Ovary (tissue), 7 donors: ENCODE measurements at regions not wholly inside any gene's neighbourhood (a gene's known extent, or its start where the extent isn't known, plus 50 kb on each side); places are given as distances from the start of the nearest gene placed in this dataset.

ENCODE experiments used
- DNase-seq, 5 donors: peaks; one replicate each; pipeline ENCODE4 v3.0.0-alpha.2; 2019 to 2020
- H3K27ac ChIP-seq, 2 donors: fragments of 200-600 bp; one replicate each; pipeline versions ENCODE4 v1.5.1 to v1.8.0; 2019 to 2022
- H3K27me3 ChIP-seq: fragments of 200-600 bp; one replicate; pipeline ENCODE4 v1.8.0; 2022
- H3K36me3 ChIP-seq: fragments of 200-600 bp; sonication (generic); one replicate; pipeline ENCODE4 v1.5.1; 2019
- H3K4me1 ChIP-seq: one replicate; pipeline ENCODE4 v1.8.1; 2013; ENCODE audit warnings: mild to moderate bottlenecking, moderate library complexity; ENCODE audit not compliant: insufficient read depth
- H3K4me3 ChIP-seq: fragments of 200-600 bp; sonication (generic); one replicate; pipeline ENCODE4 v1.5.1; 2017
- H3K9me3 ChIP-seq, 2 donors: fragments of 200-600 bp in 1 of 2; sonication (generic) in 1 of 2; one replicate each; pipeline versions ENCODE4 v1.5.1 to v1.8.1; 2013 to 2019; ENCODE audit warnings: mild to moderate bottlenecking in 1 of 2, moderate library complexity in 1 of 2
- EP300 ChIP-seq: sonication (generic); formaldehyde crosslinking; IDR thresholded peaks from one replicate; pipeline ENCODE4 v1.6.1; 2017; ENCODE audit warnings: antibody characterized with exemption
- POLR2A ChIP-seq: fragments of 450-650 bp; IDR thresholded peaks from one replicate; pipeline ENCODE4 v1.6.1; 2017; ENCODE audit warnings: antibody characterized with exemption, mild to moderate bottlenecking, moderate library complexity
- WGBS, 3 donors: extraction: QIAGEN DNeasy Blood & Tissue Kit in 1 of 3; methylation state at CpG; one replicate each; pipeline versions ENCODE4 v1.1.5 to v1.1.7; 2013 to 2017; 5-methylcytosine and 5-hydroxymethylcytosine counted together
- intact Hi-C, 4 donors: fragments of 100-400 bp; cut with DNase I; formaldehyde crosslinking; loops; one replicate each; pipeline versions ENCODE4 v1.11.0 to v1.15.1; 2022 to 2023
- TF ChIP-seq, protein P1 (sequence below), 3 donors: fragments of 450-650 bp in 2 of 3; fragments of 200-600 bp in 1 of 3; IDR thresholded peaks; one replicate each; pipeline versions ENCODE4 v1.5.1 to v1.8.0; 2016 to 2022; ENCODE audit warnings: antibody characterized with exemption in 3 of 3, mild to moderate bottlenecking in 1 of 3
- donor health status: DM: no; HTN: no; CAD: no; lungs with moderate emphysema.
- donor health status: DM: no; HTN: no; CAD: no.
- donor health status: Bipolar disorder and iron deficiency.
- donor health status: DM: no; HTN: no; CAD: no.
- donor health status: DM: yes; HTN: yes; CAD: no.

DNA sequence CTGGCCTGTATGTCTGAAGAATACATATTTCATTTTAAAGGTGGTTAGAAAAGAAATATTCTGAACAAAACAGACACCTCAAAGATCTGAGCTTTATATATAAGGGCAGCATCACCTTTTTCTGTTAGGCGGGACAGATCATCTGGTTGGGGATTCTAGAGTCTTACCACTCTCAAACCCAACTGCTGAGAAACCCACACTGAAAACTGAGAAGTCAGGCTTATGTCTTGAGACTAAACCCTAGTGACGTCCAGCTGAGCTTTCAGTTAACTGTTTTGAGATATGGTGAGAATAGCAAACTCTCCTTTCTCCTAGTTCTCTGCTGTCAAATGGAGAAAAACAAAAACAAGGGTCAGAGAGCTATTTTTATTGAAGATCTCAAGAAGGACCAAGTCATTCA lies 63.7 kb upstream of the CCN6 start:
- WGBS, 3 donors: 87 to 91% (median 89%) methylated on average over 2 of the region's 2 CpGs

DNA sequence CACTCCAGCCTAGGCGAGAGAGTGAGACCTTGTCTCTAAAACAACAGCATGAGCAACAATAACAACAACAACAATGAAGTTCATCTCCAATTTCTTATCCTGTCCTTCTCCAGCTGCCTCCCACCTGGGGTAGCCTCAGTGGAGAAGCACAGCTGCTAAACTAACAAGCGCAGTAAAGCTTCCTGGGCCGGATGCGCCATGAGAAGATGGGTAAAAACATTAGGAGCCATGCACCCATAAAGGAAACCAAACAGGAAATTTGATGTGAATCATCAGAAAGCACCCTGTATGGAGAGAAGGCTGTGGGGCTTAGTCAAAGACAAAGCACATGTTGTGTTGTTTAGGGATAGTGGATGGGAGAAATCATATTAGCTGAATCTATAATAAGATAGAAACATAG lies 61.1 kb upstream of the CCN6 start:
- Histone ChIP-seq H3K9me3 (no peaks in the 10 kb centered on the region), H3K27ac (no peak overlapping the region), H3K27me3 (no peaks in the 10 kb centered on the region), H3K36me3 (no peaks in the 10 kb centered on the region), H3K4me3 (no peak overlapping the region), H3K4me1 (no peaks in the 10 kb centered on the region)
- DNase-seq: no peak
- intact Hi-C loops: no loop called here
- no peak for TF ChIP-seq POLR2A
- no peak for TF ChIP-seq EP300
- TF ChIP-seq, protein P1, sequence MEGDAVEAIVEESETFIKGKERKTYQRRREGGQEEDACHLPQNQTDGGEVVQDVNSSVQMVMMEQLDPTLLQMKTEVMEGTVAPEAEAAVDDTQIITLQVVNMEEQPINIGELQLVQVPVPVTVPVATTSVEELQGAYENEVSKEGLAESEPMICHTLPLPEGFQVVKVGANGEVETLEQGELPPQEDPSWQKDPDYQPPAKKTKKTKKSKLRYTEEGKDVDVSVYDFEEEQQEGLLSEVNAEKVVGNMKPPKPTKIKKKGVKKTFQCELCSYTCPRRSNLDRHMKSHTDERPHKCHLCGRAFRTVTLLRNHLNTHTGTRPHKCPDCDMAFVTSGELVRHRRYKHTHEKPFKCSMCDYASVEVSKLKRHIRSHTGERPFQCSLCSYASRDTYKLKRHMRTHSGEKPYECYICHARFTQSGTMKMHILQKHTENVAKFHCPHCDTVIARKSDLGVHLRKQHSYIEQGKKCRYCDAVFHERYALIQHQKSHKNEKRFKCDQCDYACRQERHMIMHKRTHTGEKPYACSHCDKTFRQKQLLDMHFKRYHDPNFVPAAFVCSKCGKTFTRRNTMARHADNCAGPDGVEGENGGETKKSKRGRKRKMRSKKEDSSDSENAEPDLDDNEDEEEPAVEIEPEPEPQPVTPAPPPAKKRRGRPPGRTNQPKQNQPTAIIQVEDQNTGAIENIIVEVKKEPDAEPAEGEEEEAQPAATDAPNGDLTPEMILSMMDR (IDR thresholded peaks at IDR 0.05): no peak
- WGBS, 3 donors: 80 to 86% (median 84%) methylated on average over 4 of the region's 4 CpGs

More for the DNA sequence above, 63.7 kb upstream of the CCN6 start:
- Histone ChIP-seq H3K27me3 (no peaks in the 10 kb centered on the region), H3K36me3 (no peaks in the 10 kb centered on the region), H3K9me3 (no peaks in the 10 kb centered on the region), H3K4me3 (no peak overlapping the region), H3K4me1 (no peaks in the 10 kb centered on the region), H3K27ac (no peak overlapping the region)
- intact Hi-C loops: no loop called here
- no peak for DNase-seq
- TF ChIP-seq POLR2A (no peak), EP300 (no peak)

DNA sequence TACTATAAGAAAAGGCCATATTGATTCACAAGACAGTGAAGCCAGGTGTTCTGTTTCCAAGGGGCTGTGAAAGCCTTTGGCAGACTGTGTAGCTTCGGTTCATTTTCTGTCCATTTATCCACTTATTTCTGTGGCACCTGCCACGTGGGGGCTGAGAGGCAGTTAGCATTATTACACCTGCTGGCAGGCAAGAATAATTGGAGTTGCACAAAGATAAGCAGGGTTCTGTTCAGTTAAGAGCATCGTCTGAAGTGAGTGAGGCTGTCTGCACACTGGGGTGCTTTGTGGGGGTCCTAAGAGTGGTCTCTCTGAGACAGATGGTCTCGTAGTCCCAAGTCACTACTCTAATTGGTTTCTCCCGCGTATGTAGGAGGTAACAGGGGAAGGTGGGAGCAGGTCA lies 60.6 kb upstream of the CCN6 start:
- WGBS, 3 donors: 59 to 63% (median 60%) methylated on average over 6 of the region's 6 CpGs
- no peaks in the 10 kb centered on the region for H3K36me3 ChIP-seq
- intact Hi-C loops: no loop called here

DNA sequence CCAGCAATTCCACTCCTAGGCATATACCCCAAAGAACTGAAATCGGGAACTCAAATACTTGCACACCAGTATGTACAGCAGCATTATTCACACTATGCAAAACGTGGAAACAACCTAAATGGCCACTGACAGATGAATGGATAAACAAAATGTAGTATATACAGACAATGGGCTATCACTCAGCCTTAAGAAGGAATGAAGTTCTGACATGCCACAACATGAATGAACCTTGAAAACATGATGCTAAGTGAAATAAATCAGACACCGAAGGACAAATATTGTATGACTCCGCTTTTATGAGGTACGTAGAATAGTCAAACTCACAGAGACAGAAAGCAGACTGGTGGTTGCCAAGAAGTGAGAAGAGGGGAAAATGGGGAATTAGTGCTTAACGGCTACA lies 59.1 kb upstream of the CCN6 start:
- intact Hi-C loops: loop anchor here (5.0 kb wide), 2 partner anchors 48 to 282 kb away; no protein-coding TSS in a partner anchor
- Histone ChIP-seq H3K9me3 (no peaks in the 10 kb centered on the region), H3K4me3 (no peak overlapping the region), H3K27me3 (no peaks in the 10 kb centered on the region), H3K27ac (no peak overlapping the region), H3K36me3 (no peaks in the 10 kb centered on the region), H3K4me1 (no peaks in the 10 kb centered on the region)
- no peak for DNase-seq
- 93 to 97% (median 94%) methylated on average over 6 of the region's 6 CpGs for whole genome bisulfite sequencing, 3 donors
- TF ChIP-seq POLR2A (no peak), EP300 (no peak)
- TF ChIP-seq, protein P1 (IDR thresholded peaks at IDR 0.05): no peak

More for the DNA sequence above, 60.6 kb upstream of the CCN6 start:
- Histone ChIP-seq H3K27ac (no peak overlapping the region), H3K27me3 (no peaks in the 10 kb centered on the region), H3K9me3 (no peaks in the 10 kb centered on the region), H3K4me1 (no peaks in the 10 kb centered on the region), H3K4me3 (no peak overlapping the region)
- no peak for TF ChIP-seq EP300
- TF ChIP-seq, protein P1 (IDR thresholded peaks at IDR 0.05): no peak
- TF ChIP-seq POLR2A: no peak
- DNase-seq: no peak

DNA sequence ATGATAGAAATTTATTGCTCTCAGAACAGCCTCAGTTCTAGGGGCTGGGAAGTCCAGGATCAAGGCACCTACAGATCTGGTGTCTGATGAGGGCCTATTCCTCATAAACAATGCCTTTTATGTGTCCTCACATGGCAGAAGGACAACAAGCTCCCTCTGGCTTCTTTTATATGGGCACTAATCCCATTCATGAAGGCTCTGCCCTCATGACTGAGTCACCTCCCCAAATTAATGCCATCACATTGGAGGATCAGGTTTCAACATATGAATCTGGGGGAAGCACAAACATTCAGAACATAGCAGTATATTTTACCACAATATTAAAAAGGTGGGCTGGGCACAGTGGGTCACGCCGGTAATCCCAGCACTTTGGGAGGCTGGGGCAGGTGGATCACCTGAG lies 58.5 kb upstream of the CCN6 start:
- no peaks in the 10 kb centered on the region for H3K36me3 ChIP-seq
- H3K4me3 ChIP-seq: no peak overlapping the region
- WGBS, 3 donors: 90 to 100% (median 95%) methylated on average over 2 of the region's 2 CpGs
- no peaks in the 10 kb centered on the region for H3K27me3 ChIP-seq
- H3K9me3 ChIP-seq: no peaks in the 10 kb centered on the region
- intact Hi-C loops: loop anchor here (5.0 kb wide), 2 partner anchors 47 to 283 kb away; no protein-coding TSS in a partner anchor
- no peak for DNase-seq
- no peak overlapping the region for H3K27ac ChIP-seq
- TF ChIP-seq EP300 (no peak), POLR2A (no peak)
- TF ChIP-seq, protein P1 (IDR thresholded peaks at IDR 0.05): no peak
- no peaks in the 10 kb centered on the region for H3K4me1 ChIP-seq
